K562 (cell line): ENCODE measurements at regions not wholly inside any gene's neighbourhood (a gene's known extent, or its start where the extent isn't known, plus 50 kb on each side); places are given as distances from the start of the nearest gene placed in this dataset.

Experiments used
- ATAC-seq: fragments of 200-7000 bp; cut with Tn5 transposase; 3 replicates; pipeline ENCODE4 v1.9.1; 2020; ENCODE audit warnings: moderate library complexity
- BruUV-seq: library from RNA; stranded (reverse); fragments of 400-500 nt; replicated peaks from 2 replicates; lab custom pipeline; 2021; lab: Mats Ljungman, UMichigan
- CTCF ChIA-PET: fragments of 300-600 bp; formaldehyde crosslinking; extraction: SDS; loops from one replicate; lab custom pipeline; 2021; ENCODE audit warnings: low intra/inter-chr PET ratio; lab: Yijun Ruan, JAX
- POLR2A ChIA-PET: fragments of 300-600, 350-650 bp; sonication (Branson Sonifier 250); formaldehyde crosslinking; extraction: SDS; loops from one replicate; lab custom pipeline; 2021; ENCODE audit warnings: antibody characterized with exemption, inconsistent platforms; lab: Yijun Ruan, JAX
- DNase-seq, 4 experiments: peaks; one replicate each; pipeline versions ENCODE4 v3.0.0 to v3.0.0-alpha.2; 2011 to 2018; ENCODE audit warnings: low spot score in 3 of 4, mixed read lengths in 3 of 4; ENCODE audit errors: extremely low read depth in 1 of 4
- FAIRE-seq: peaks from 2 replicates; lab custom pipeline; 2011; peaks lifted over from hg19 to GRCh38; lab: Jason Lieb, UNC
- H2AFZ ChIP-seq: 2 replicates; pipeline ENCODE4 v1.6.0; 2011; ENCODE audit warnings: low read depth, low read length, control low read depth, inconsistent platforms
- H3K27ac ChIP-seq: fragments of 200-600 bp; 3 replicates; pipeline ENCODE4 v1.8.0; 2011; ENCODE audit warnings: low read depth, mild to moderate bottlenecking, control low read depth, inconsistent platforms, low read length, moderate library complexity, mixed read lengths; ENCODE audit errors: extremely low read depth
- H3K27me3 ChIP-seq, 2 experiments: fragments of 300-600 bp in 1 of 2; 2 replicates in 1 of 2; 3 replicates in 1 of 2; pipeline versions ENCODE4 v1.6.0 to v1.8.0; 2011; ENCODE audit warnings: inconsistent platforms in 2 of 2, low read length in 2 of 2, mild to moderate bottlenecking in 1 of 2, mixed read lengths in 1 of 2, moderate library complexity in 1 of 2; ENCODE audit not compliant: control insufficient read depth in 2 of 2, insufficient read depth in 2 of 2
- H3K36me3 ChIP-seq: fragments of 300-600 bp; 3 replicates; pipeline ENCODE4 v1.8.0; 2011; ENCODE audit warnings: mild to moderate bottlenecking, low read length, inconsistent platforms; ENCODE audit not compliant: control insufficient read depth, insufficient read depth
- H3K4me1 ChIP-seq, 2 experiments: fragments of 200-600 bp in 1 of 2; replicated peaks in 1 of 2; 2 replicates in 1 of 2; 3 replicates in 1 of 2; pipeline versions ENCODE4 v1.5.1 to v1.8.0; 2011; ENCODE audit warnings: inconsistent platforms in 2 of 2, low read length in 2 of 2, mild to moderate bottlenecking in 1 of 2, mixed read lengths in 1 of 2, moderate library complexity in 1 of 2; ENCODE audit not compliant: control insufficient read depth in 2 of 2, insufficient read depth in 2 of 2
- H3K4me2 ChIP-seq: 2 replicates; pipeline ENCODE4 v1.6.1; 2011; ENCODE audit warnings: low read length, control low read depth, inconsistent platforms, mixed read lengths; ENCODE audit not compliant: insufficient read depth
- H3K4me3 ChIP-seq: fragments of 200-600 bp; sonication (generic), shearing (Covaris generic); 2 replicates; pipeline ENCODE4 v1.5.1; 2016; ENCODE audit warnings: control low read depth, inconsistent platforms
- H3K79me2 ChIP-seq: fragments of 200-600 bp; 3 replicates; pipeline ENCODE4 v1.8.0; 2011; ENCODE audit warnings: low read length, inconsistent platforms; ENCODE audit not compliant: control insufficient read depth, insufficient read depth
- H3K9ac ChIP-seq, 2 experiments: 2 replicates each; pipeline versions ENCODE4 v1.6.0 to v1.6.1; 2011; ENCODE audit warnings: low read depth in 2 of 2, low read length in 2 of 2, control low read depth in 1 of 2, inconsistent platforms in 1 of 2, mild to moderate bottlenecking in 1 of 2, mixed read lengths in 1 of 2; ENCODE audit not compliant: insufficient read depth in 1 of 2
- H3K9me1 ChIP-seq: one replicate; pipeline ENCODE4 v1.6.0; 2011; ENCODE audit warnings: inconsistent platforms, mild to moderate bottlenecking, low read length, moderate library complexity; ENCODE audit not compliant: control insufficient read depth, insufficient read depth
- H3K9me3 ChIP-seq: replicated peaks from 2 replicates; pipeline ENCODE4 v1.5.1; 2011; ENCODE audit warnings: low read depth, low read length, inconsistent platforms; ENCODE audit not compliant: control insufficient read depth, insufficient read depth
- H4K20me1 ChIP-seq: replicated peaks from 2 replicates; pipeline ENCODE4 v1.6.1; 2011; ENCODE audit warnings: low read length, inconsistent platforms, mixed read lengths; ENCODE audit not compliant: control insufficient read depth, insufficient read depth
- AFF4 ChIP-seq: sonication (generic); formaldehyde crosslinking; IDR thresholded peaks from 2 replicates; pipeline ENCODE4 v1.8.0; 2023; ENCODE audit warnings: mild to moderate bottlenecking, missing genetic modification reagents
- BMI1 ChIP-seq: fragments of 150-350 bp; IDR thresholded peaks from 2 replicates; pipeline ENCODE4 v1.6.1; 2014; ENCODE audit warnings: low read length
- CHD2 ChIP-seq: IDR thresholded peaks from 2 replicates; pipeline ENCODE4 v1.6.1; 2011; ENCODE audit warnings: low read depth, low read length
- GABPB1 ChIP-seq: sonication (generic); formaldehyde crosslinking; IDR thresholded peaks from 2 replicates; pipeline ENCODE4 v1.8.0; 2022; ENCODE audit warnings: mild to moderate bottlenecking, missing genetic modification reagents
- OTX1 ChIP-seq: fragments of 450-650 bp; formaldehyde crosslinking; IDR thresholded peaks from 2 replicates; pipeline ENCODE4 v1.4.0; 2022; ENCODE audit warnings: mild to moderate bottlenecking
- PHF21A ChIP-seq: fragments of 450-650 bp; IDR thresholded peaks from 2 replicates; pipeline ENCODE4 v1.6.1; 2017; ENCODE audit warnings: low read depth, borderline replicate concordance
- THAP7 ChIP-seq: fragments of 250-450 bp; sonication (Bioruptor Pico); IDR thresholded peaks from 2 replicates; pipeline ENCODE4 v1.5.0; 2021
- ZNF12 ChIP-seq: sonication (generic); formaldehyde crosslinking; IDR thresholded peaks from 2 replicates; pipeline ENCODE4 v1.4.0; 2020; ENCODE audit warnings: mild to moderate bottlenecking, missing genetic modification reagents
- ZNF175 ChIP-seq: fragments of 200-800 bp; sonication (Bioruptor generic); IDR thresholded peaks from 2 replicates; pipeline ENCODE4 v1.6.1; 2016; ENCODE audit warnings: low read depth, mild to moderate bottlenecking, missing genetic modification characterization, missing compliant biosample characterization
- ZNF197 ChIP-seq: fragments of 200-800 bp; sonication (Bioruptor generic); IDR thresholded peaks from 2 replicates; pipeline ENCODE4 v1.6.1; 2016; ENCODE audit warnings: low read depth, missing genetic modification characterization, missing compliant biosample characterization
- WGBS: fragments of 100-300 bp; shearing (Covaris generic); methylation state at CpG from one replicate; pipeline ENCODE4 v1.1.6; 2016; ENCODE audit warnings: low coverage, mixed read lengths; ENCODE audit not compliant: insufficient coverage; ENCODE audit errors: missing lambda C conversion rate; 5-methylcytosine and 5-hydroxymethylcytosine counted together
- in situ Hi-C: fragments of 300-500 bp; cut with MboI; formaldehyde crosslinking; loops from 4 replicates; pipeline ENCODE4 v1.15.0; 2018; ENCODE audit warnings: inconsistent platforms, mixed read lengths
- intact Hi-C: fragments of 100-400 bp; cut with micrococcal nuclease; formaldehyde crosslinking; loops from 2 replicates; pipeline ENCODE4 v1.14.2; 2022

- FAIRE-seq, result no peak
- ChIA-PET POLR2A (no interaction called here), CTCF (interaction anchor here (0.6 kb wide), 1 partner anchor 1697 kb away, joined by 3 read pairs; no protein-coding TSS in a partner anchor)
Observed at GRCh38 chr5:157986431-157986990, 127.6 kb upstream of the CLINT1 start.

DNA sequence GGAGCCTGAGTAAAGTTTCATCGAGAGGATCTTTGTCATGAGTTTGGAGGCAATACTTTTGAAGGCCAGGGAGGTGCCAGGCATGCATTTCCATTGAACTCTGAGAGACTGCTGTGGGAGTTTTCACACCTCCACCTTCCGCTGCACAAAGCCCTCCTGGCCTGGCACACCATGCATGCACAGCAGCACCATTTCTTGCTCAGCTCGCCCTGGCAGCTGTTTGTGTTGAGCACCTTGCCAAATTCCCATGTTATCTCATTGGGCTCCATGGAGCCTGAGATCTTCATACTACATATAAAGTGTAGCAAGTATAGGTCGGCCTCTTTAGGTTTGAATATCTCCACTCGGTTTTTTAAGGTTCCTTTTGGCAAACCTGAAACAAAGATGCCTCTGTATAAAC lies 125.7 kb upstream of the CLINT1 start:
- no peaks in the 10 kb centered on the region for H4K20me1 ChIP-seq
- DNase-seq (no peak), FAIRE-seq (no peak), ATAC-seq (no peak)
- H2AFZ ChIP-seq, result no peak overlapping the region
- H3K9me1 ChIP-seq, result no peaks in the 10 kb centered on the region
- peaks cover 12 to 24% of the 10 kb centered on the region in 2 experiments; a peak in 4 of 5 replicates for H3K27me3 ChIP-seq
- H3K27ac ChIP-seq, result no peak overlapping the region
- H3K79me2 ChIP-seq, result no peaks in the 10 kb centered on the region
- H3K4me3 ChIP-seq, result no peak overlapping the region
- no peak overlapping the region for H3K9ac ChIP-seq
- no peaks in the 10 kb centered on the region; a peak in 2 of 5 replicates for H3K4me1 ChIP-seq
- WGBS, result 8% methylated on average over 5 of the region's 5 CpGs
- POLR2A ChIA-PET, result no interaction called here
- no peak overlapping the region for H3K4me2 ChIP-seq
- no peaks in the 10 kb centered on the region for H3K36me3 ChIP-seq
- BruUV-seq, result no TSS peak
- intact Hi-C loops, result no loop called here
- in situ Hi-C loops, result no loop called here
- H3K9me3 ChIP-seq, result no peaks in the 10 kb centered on the region
- CTCF ChIA-PET, result no interaction called here
- no peak for TF ChIP-seq AFF4 (CRISPR knock-in tag)
- TF ChIP-seq ZNF175, result no peak
- TF ChIP-seq BMI1, result no peak

More at GRCh38 chr5:157986431-157986990, 127.6 kb upstream of the CLINT1 start:
- H3K27me3 ChIP-seq, result peaks cover 12 to 24% of the 10 kb centered on the region in 2 experiments; a peak in 4 of 5 replicates
- H3K79me2 ChIP-seq, result no peaks in the 10 kb centered on the region
- no peak overlapping the region for H3K9ac ChIP-seq
- TF ChIP-seq ZNF197 (CRISPR knock-in tag), result no peak
- no peak for TF ChIP-seq GABPB1
- no peak for TF ChIP-seq PHF21A
- TF ChIP-seq ZNF12, result no peak
- TF ChIP-seq THAP7 (CRISPR knock-in tag), result no peak
- no peak for TF ChIP-seq CHD2
- no peak for TF ChIP-seq OTX1 (CRISPR knock-in tag)
- ATAC-seq (no peak), DNase-seq (no peak)
- no peaks in the 10 kb centered on the region for H3K9me3 ChIP-seq
- no peaks in the 10 kb centered on the region for H4K20me1 ChIP-seq
- BruUV-seq, result no TSS peak
- H3K4me1 ChIP-seq, result no peaks in the 10 kb centered on the region; a peak in 2 of 5 replicates
- H3K4me3 ChIP-seq, result no peak overlapping the region
- in situ Hi-C loops (no loop called here), intact Hi-C loops (no loop called here)
- H3K4me2 ChIP-seq, result no peak overlapping the region
- H3K27ac ChIP-seq, result no peak overlapping the region
- no peaks in the 10 kb centered on the region for H3K36me3 ChIP-seq
- H3K9me1 ChIP-seq, result no peaks in the 10 kb centered on the region
- 2% methylated on average over 29 of the region's 29 CpGs for WGBS
- no peak overlapping the region for H2AFZ ChIP-seq
